ENCODE measurements at regions not wholly inside any gene's neighbourhood (a gene's known extent, or its start where the extent isn't known, plus 50 kb on each side); places are given as distances from the start of the nearest gene placed in this dataset.

- 28% methylated on average over 4 of the region's 4 CpGs for WGBS (ENCODE audit: insufficient coverage, low coverage, low lambda C conversion rate, missing lambda C conversion rate)
- H3K9me3 ChIP-seq = no peaks in the 10 kb centered on the region
- no peak overlapping the region for H3K4me3 ChIP-seq
- no peaks in the 10 kb centered on the region for H3K4me1 ChIP-seq
- no peak overlapping the region for H3K27ac ChIP-seq
- H3K36me3 ChIP-seq = no peaks in the 10 kb centered on the region
- TF ChIP-seq POLR2A (IDR thresholded peaks at IDR 0.05) (no peak), CTCF (IDR thresholded peaks at IDR 0.05) (no peak)
- no peak for ATAC-seq
- no peaks in the 10 kb centered on the region for H3K27me3 ChIP-seq
- intact Hi-C loops (cut with DNase I) = no loop called here
- no peak for DNase-seq
Observed at GRCh38 chr13:106415442-106415841, 120.0 kb downstream of the EFNB2 start.

GRCh38 chr13:106407338-106407737 is 128.1 kb downstream of the EFNB2 start:
- no peaks in the 10 kb centered on the region for H3K27me3 ChIP-seq
- H3K4me3 ChIP-seq = no peak overlapping the region
- DNase-seq (no peak), ATAC-seq (no peak)
- intact Hi-C loops (cut with DNase I) = no loop called here
- H3K27ac ChIP-seq = no peak overlapping the region
- no peaks in the 10 kb centered on the region for H3K4me1 ChIP-seq
- WGBS (ENCODE audit: insufficient coverage, low coverage, low lambda C conversion rate, missing lambda C conversion rate) = 57% methylated on average over 7 of the region's 8 CpGs
- H3K9me3 ChIP-seq = no peaks in the 10 kb centered on the region
- no peak for TF ChIP-seq POLR2A (IDR thresholded peaks at IDR 0.05)
- TF ChIP-seq CTCF (IDR thresholded peaks at IDR 0.05) = no peak
- no peaks in the 10 kb centered on the region for H3K36me3 ChIP-seq

GRCh38 chr13:106405731-106406130 is 129.7 kb downstream of the EFNB2 start:
- Histone ChIP-seq H3K27me3 (no peaks in the 10 kb centered on the region), H3K4me3 (no peak overlapping the region), H3K4me1 (no peaks in the 10 kb centered on the region), H3K9me3 (no peaks in the 10 kb centered on the region), H3K36me3 (no peaks in the 10 kb centered on the region), H3K27ac (no peak overlapping the region)
- WGBS (ENCODE audit: insufficient coverage, low coverage, low lambda C conversion rate, missing lambda C conversion rate) = 20% methylated on average over 6 of the region's 6 CpGs
- TF ChIP-seq POLR2A (IDR thresholded peaks at IDR 0.05) (no peak), CTCF (IDR thresholded peaks at IDR 0.05) (no peak)
- ATAC-seq (no peak), DNase-seq (no peak)
- intact Hi-C loops (cut with DNase I) = no loop called here

- no peaks in the 10 kb centered on the region for H3K9me3 ChIP-seq
- H3K36me3 ChIP-seq = no peaks in the 10 kb centered on the region
- H3K4me1 ChIP-seq = no peaks in the 10 kb centered on the region
- H3K27me3 ChIP-seq = no peaks in the 10 kb centered on the region
- no peak overlapping the region for H3K4me3 ChIP-seq
- H3K27ac ChIP-seq = no peak overlapping the region
- ATAC-seq (no peak), DNase-seq (no peak)
- no peak for TF ChIP-seq CTCF (IDR thresholded peaks at IDR 0.05)
- TF ChIP-seq POLR2A (IDR thresholded peaks at IDR 0.05) = no peak
- WGBS (ENCODE audit: insufficient coverage, low coverage, low lambda C conversion rate, missing lambda C conversion rate) = 50% methylated on average over 4 of the region's 4 CpGs
- intact Hi-C loops (cut with DNase I) = no loop called here
Observed at GRCh38 chr13:106403280-106403679, 132.2 kb downstream of the EFNB2 start.

GRCh38 chr13:106402866-106403265 is 132.6 kb downstream of the EFNB2 start:
- intact Hi-C loops (cut with DNase I) = no loop called here
- ATAC-seq = no peak

More at GRCh38 chr13:106402866-106403265, 132.6 kb downstream of the EFNB2 start:
- H3K27me3 ChIP-seq = no peaks in the 10 kb centered on the region
- H3K4me1 ChIP-seq = no peaks in the 10 kb centered on the region
- no peaks in the 10 kb centered on the region for H3K9me3 ChIP-seq
- no peak overlapping the region for H3K27ac ChIP-seq
- no peak for DNase-seq
- 50% methylated on average over 2 of the region's 5 CpGs for WGBS (ENCODE audit: insufficient coverage, low coverage, low lambda C conversion rate, missing lambda C conversion rate)
- TF ChIP-seq CTCF (IDR thresholded peaks at IDR 0.05) = no peak
- H3K4me3 ChIP-seq = no peak overlapping the region
- no peaks in the 10 kb centered on the region for H3K36me3 ChIP-seq

Measured in right lobe of liver (tissue), 6 donors.